ENCODE measurements at regions not wholly inside any gene's neighbourhood (a gene's known extent, or its start where the extent isn't known, plus 50 kb on each side); places are given as distances from the start of the nearest gene placed in this dataset.

DNA sequence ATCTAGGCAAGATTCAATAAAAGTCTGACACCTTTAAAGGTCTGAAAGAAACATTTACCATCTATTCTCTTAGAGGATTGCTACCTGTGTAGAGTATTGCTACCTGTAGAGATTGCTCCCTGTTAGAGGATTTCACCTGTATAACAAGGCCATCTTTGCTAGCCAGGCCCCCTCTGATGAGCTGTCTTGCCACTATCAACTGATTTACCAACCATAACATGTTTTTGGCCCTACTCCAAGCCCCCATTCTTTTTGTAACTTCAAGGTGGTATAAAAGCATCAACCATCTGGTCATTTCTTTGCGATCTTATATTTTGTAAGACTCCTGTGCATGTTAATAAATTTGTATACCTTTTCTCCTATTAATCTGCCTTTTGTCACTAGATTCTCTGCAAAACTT is 424.7 kb upstream of the CAMK1G start:
- no peak overlapping the region for H2AFZ ChIP-seq (ENCODE audit: low read depth, low read length, severe bottlenecking)
- no peaks in the 10 kb centered on the region for H3K9me2 ChIP-seq (replicated peaks; ENCODE audit: insufficient read depth, low read length)
- no peak overlapping the region for H3K9ac ChIP-seq (ENCODE audit: low read length)
- no peak overlapping the region for H3K4me2 ChIP-seq (ENCODE audit: low read depth, low read length, poor library complexity, severe bottlenecking)
- TF ChIP-seq, protein P1, sequence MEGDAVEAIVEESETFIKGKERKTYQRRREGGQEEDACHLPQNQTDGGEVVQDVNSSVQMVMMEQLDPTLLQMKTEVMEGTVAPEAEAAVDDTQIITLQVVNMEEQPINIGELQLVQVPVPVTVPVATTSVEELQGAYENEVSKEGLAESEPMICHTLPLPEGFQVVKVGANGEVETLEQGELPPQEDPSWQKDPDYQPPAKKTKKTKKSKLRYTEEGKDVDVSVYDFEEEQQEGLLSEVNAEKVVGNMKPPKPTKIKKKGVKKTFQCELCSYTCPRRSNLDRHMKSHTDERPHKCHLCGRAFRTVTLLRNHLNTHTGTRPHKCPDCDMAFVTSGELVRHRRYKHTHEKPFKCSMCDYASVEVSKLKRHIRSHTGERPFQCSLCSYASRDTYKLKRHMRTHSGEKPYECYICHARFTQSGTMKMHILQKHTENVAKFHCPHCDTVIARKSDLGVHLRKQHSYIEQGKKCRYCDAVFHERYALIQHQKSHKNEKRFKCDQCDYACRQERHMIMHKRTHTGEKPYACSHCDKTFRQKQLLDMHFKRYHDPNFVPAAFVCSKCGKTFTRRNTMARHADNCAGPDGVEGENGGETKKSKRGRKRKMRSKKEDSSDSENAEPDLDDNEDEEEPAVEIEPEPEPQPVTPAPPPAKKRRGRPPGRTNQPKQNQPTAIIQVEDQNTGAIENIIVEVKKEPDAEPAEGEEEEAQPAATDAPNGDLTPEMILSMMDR (IDR thresholded peaks at IDR 0.05; ENCODE audit: insufficient read depth, low read length, poor library complexity, severe bottlenecking): no peak
- TF ChIP-seq EZH2phosphoT487 (conservative IDR thresholded peaks at IDR 0.05; ENCODE audit: low read length): no peak
- no peaks in the 10 kb centered on the region for H3K79me2 ChIP-seq (ENCODE audit: insufficient read depth, low read length)
- H3K4me3 ChIP-seq (ENCODE audit: insufficient read depth, low read length, poor library complexity, severe bottlenecking): no peak overlapping the region
- no peaks in the 10 kb centered on the region for H3K9me3 ChIP-seq (ENCODE audit: insufficient read depth, low read length)
- H3K27me3 ChIP-seq (ENCODE audit: low read length): no peaks in the 10 kb centered on the region
- no peaks in the 10 kb centered on the region for H4K20me1 ChIP-seq (ENCODE audit: low read depth, low read length)
- no peak overlapping the region for H3K27ac ChIP-seq (ENCODE audit: low read depth, low read length)
- no peaks in the 10 kb centered on the region for H3K36me3 ChIP-seq (ENCODE audit: low read length)
- no peaks in the 10 kb centered on the region for H3F3A ChIP-seq (ENCODE audit: insufficient read depth)

DNA sequence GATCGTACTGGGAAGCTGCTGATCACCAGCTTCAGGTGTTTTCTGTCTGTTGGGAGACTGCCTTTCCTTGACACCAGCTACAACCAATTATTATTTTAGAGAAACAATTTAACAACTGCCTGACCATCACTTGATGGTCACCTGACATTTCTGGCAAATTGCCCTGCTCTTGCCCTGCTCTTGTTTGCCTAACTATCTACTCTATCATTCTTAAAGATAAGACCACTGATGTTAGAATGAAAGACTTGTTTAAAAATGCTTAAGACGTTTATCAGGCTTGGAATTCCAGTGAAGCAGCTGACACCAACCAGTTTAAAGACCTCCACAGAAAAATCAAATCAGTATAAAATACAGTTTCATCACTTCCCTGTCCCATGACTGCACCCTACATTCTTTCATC is 423.3 kb upstream of the CAMK1G start:
- Histone ChIP-seq H3K4me3 (ENCODE audit: insufficient read depth, low read length, poor library complexity, severe bottlenecking) (no peak overlapping the region), H3K79me2 (ENCODE audit: insufficient read depth, low read length) (no peaks in the 10 kb centered on the region), H3K36me3 (ENCODE audit: low read length) (no peaks in the 10 kb centered on the region), H4K20me1 (ENCODE audit: low read depth, low read length) (no peaks in the 10 kb centered on the region), H3K9me3 (ENCODE audit: insufficient read depth, low read length) (no peaks in the 10 kb centered on the region), H3K27me3 (ENCODE audit: low read length) (no peaks in the 10 kb centered on the region), H3K4me2 (ENCODE audit: low read depth, low read length, poor library complexity, severe bottlenecking) (no peak overlapping the region), H3K9ac (ENCODE audit: low read length) (no peak overlapping the region), H3F3A (ENCODE audit: insufficient read depth) (no peaks in the 10 kb centered on the region), H2AFZ (ENCODE audit: low read depth, low read length, severe bottlenecking) (no peak overlapping the region), H3K27ac (ENCODE audit: low read depth, low read length) (no peak overlapping the region), H3K9me2 (replicated peaks; ENCODE audit: insufficient read depth, low read length) (no peaks in the 10 kb centered on the region)
- TF ChIP-seq, protein P1 (IDR thresholded peaks at IDR 0.05; ENCODE audit: insufficient read depth, low read length, poor library complexity, severe bottlenecking): no peak
- no peak for TF ChIP-seq EZH2phosphoT487 (conservative IDR thresholded peaks at IDR 0.05; ENCODE audit: low read length)

DNA sequence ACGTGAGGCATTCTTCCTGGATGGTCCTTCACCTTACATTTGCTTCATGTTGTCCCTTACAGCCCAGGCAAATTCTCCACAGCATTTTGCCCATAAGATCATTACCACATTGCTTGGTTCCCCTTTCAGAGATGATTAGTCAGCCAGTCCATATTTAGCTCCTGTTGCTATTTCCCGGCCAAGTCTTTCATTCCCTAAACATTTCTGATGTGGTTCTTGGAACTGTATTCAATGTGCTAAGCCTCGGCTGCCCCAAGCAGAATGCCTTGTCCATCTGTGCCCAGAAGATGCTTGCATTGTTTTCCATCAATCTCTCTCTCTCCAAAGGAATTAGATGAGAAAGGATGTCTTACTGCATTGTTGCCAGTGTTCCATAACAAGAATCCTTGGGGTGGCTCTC is 420.9 kb upstream of the CAMK1G start:
- Histone ChIP-seq H3K9ac (ENCODE audit: low read length) (no peak overlapping the region), H3F3A (ENCODE audit: insufficient read depth) (no peaks in the 10 kb centered on the region), H3K4me3 (ENCODE audit: insufficient read depth, low read length, poor library complexity, severe bottlenecking) (no peak overlapping the region), H3K27ac (ENCODE audit: low read depth, low read length) (no peak overlapping the region), H3K36me3 (ENCODE audit: low read length) (no peaks in the 10 kb centered on the region), H3K9me2 (replicated peaks; ENCODE audit: insufficient read depth, low read length) (no peaks in the 10 kb centered on the region), H3K9me3 (ENCODE audit: insufficient read depth, low read length) (no peaks in the 10 kb centered on the region), H3K27me3 (ENCODE audit: low read length) (no peaks in the 10 kb centered on the region), H4K20me1 (ENCODE audit: low read depth, low read length) (no peaks in the 10 kb centered on the region), H3K4me2 (ENCODE audit: low read depth, low read length, poor library complexity, severe bottlenecking) (no peak overlapping the region), H2AFZ (ENCODE audit: low read depth, low read length, severe bottlenecking) (no peak overlapping the region), H3K79me2 (ENCODE audit: insufficient read depth, low read length) (no peaks in the 10 kb centered on the region)
- TF ChIP-seq, protein P1 (IDR thresholded peaks at IDR 0.05; ENCODE audit: insufficient read depth, low read length, poor library complexity, severe bottlenecking): no peak
- TF ChIP-seq EZH2phosphoT487 (conservative IDR thresholded peaks at IDR 0.05; ENCODE audit: low read length): no peak

Measured in SU-DHL-6 (cell line).